GM23248 (cell line): ENCODE measurements at regions not wholly inside any gene's neighbourhood (a gene's known extent, or its start where the extent isn't known, plus 50 kb on each side); places are given as distances from the start of the nearest gene placed in this dataset.
A peak's percentile ranks its signal among the peaks of the same experiment; 100 is the strongest.

ENCODE experiments used
- DNase-seq: peaks from one replicate; pipeline ENCODE4 v3.0.0-alpha.2; 2015
- H2AFZ ChIP-seq: fragments of 200-600 bp; sonication (generic); 2 replicates; pipeline ENCODE4 v1.6.1; 2016; ENCODE audit warnings: antibody characterized with exemption
- H3F3A ChIP-seq: fragments of 200-600 bp; sonication (generic); 2 replicates; pipeline ENCODE4 v1.6.1; 2016; ENCODE audit warnings: mild to moderate bottlenecking, antibody characterized with exemption, mixed run types; ENCODE audit not compliant: insufficient read depth
- H3K27ac ChIP-seq: fragments of 200-600 bp; sonication (generic); 2 replicates; pipeline ENCODE4 v1.5.1; 2016; ENCODE audit warnings: mild to moderate bottlenecking
- H3K27me3 ChIP-seq: fragments of 200-600 bp; sonication (generic); replicated peaks from 2 replicates; pipeline ENCODE4 v1.6.1; 2016; ENCODE audit warnings: mild to moderate bottlenecking; ENCODE audit not compliant: insufficient read depth
- H3K36me3 ChIP-seq: fragments of 200-600 bp; sonication (generic); 2 replicates; pipeline ENCODE4 v1.6.1; 2016; ENCODE audit warnings: low read depth, mild to moderate bottlenecking
- H3K4me1 ChIP-seq: fragments of 200-600 bp; sonication (generic); 2 replicates; pipeline ENCODE4 v1.6.1; 2016; ENCODE audit warnings: mild to moderate bottlenecking; ENCODE audit not compliant: insufficient read depth
- H3K4me2 ChIP-seq: fragments of 200-600 bp; sonication (generic); one replicate; pipeline ENCODE4 v1.6.1; 2016; ENCODE audit warnings: mild to moderate bottlenecking; ENCODE audit not compliant: unreplicated experiment
- H3K4me3 ChIP-seq: fragments of 200-600 bp; sonication (generic); 2 replicates; pipeline ENCODE4 v1.5.1; 2016; ENCODE audit warnings: mild to moderate bottlenecking
- H3K79me2 ChIP-seq: fragments of 200-600 bp; sonication (generic); 2 replicates; pipeline ENCODE4 v1.6.1; 2016; ENCODE audit warnings: mild to moderate bottlenecking; ENCODE audit not compliant: insufficient read depth
- H3K9ac ChIP-seq: fragments of 200-600 bp; sonication (generic); 2 replicates; pipeline ENCODE4 v1.6.1; 2016; ENCODE audit warnings: mild to moderate bottlenecking
- H3K9me2 ChIP-seq: fragments of 200-600 bp; sonication (generic); 2 replicates; pipeline ENCODE4 v1.6.1; 2016; ENCODE audit warnings: mixed run types, mild to moderate bottlenecking, moderate library complexity; ENCODE audit not compliant: insufficient read depth
- H3K9me3 ChIP-seq: fragments of 200-600 bp; sonication (generic); one replicate; pipeline ENCODE4 v1.6.1; 2017; ENCODE audit warnings: low read depth
- H4K20me1 ChIP-seq: fragments of 200-600 bp; sonication (generic); 2 replicates; pipeline ENCODE4 v1.6.0; 2016; ENCODE audit not compliant: insufficient read depth
- EZH2 ChIP-seq: fragments of 200-600 bp; sonication (generic); IDR thresholded peaks from 2 replicates; pipeline ENCODE4 v1.6.1; 2018; ENCODE audit warnings: antibody characterized with exemption, mild to moderate bottlenecking; ENCODE audit not compliant: insufficient read depth, poor library complexity, severe bottlenecking
- EZH2phosphoT487 ChIP-seq: fragments of 200-600 bp; sonication (generic); IDR thresholded peaks from 2 replicates; pipeline ENCODE4 v1.6.1; 2018; ENCODE audit warnings: antibody characterized with exemption, moderate library complexity, mild to moderate bottlenecking, low read depth; ENCODE audit not compliant: insufficient read depth
- WGBS, 2 experiments: methylation state at CpG; one replicate each; pipeline ENCODE4 v1.1.6; 2015 to 2017; ENCODE audit warnings: low lambda C conversion rate in 2 of 2, low coverage in 1 of 2; ENCODE audit errors: missing lambda C conversion rate in 2 of 2; 5-methylcytosine and 5-hydroxymethylcytosine counted together
- in situ Hi-C: fragments of 300-500 bp; cut with MboI; formaldehyde crosslinking; loops from 2 replicates; pipeline ENCODE4 v1.15.0; 2020

GRCh38 chrX:10929747-10930146 is 181.4 kb upstream of the HCCS start:
- H3K27ac ChIP-seq: no peak overlapping the region
- H3K36me3 ChIP-seq: no peaks in the 10 kb centered on the region
- no peak for TF ChIP-seq EZH2
- TF ChIP-seq EZH2phosphoT487: no peak
- in situ Hi-C loops: no loop called here
- 23 to 28% methylated on average over 4 of the region's 4 CpGs for WGBS, 2 experiments
- no peak overlapping the region for H3K4me2 ChIP-seq
- H4K20me1 ChIP-seq: no peaks in the 10 kb centered on the region
- no peak overlapping the region for H3K9ac ChIP-seq
- no peaks in the 10 kb centered on the region for H3K9me3 ChIP-seq
- H3K4me3 ChIP-seq: no peak overlapping the region
- H3K79me2 ChIP-seq: no peaks in the 10 kb centered on the region
- H3K4me1 ChIP-seq: peaks cover 14% of the 10 kb centered on the region
- no peak overlapping the region for H2AFZ ChIP-seq
- no peak for DNase-seq
- no peaks in the 10 kb centered on the region for H3K9me2 ChIP-seq
- no peaks in the 10 kb centered on the region for H3K27me3 ChIP-seq
- no peaks in the 10 kb centered on the region for H3F3A ChIP-seq

- Histone ChIP-seq H3K27ac (no peak overlapping the region), H4K20me1 (no peaks in the 10 kb centered on the region), H3K79me2 (no peaks in the 10 kb centered on the region), H2AFZ (no peak overlapping the region), H3K4me3 (no peak overlapping the region), H3K4me2 (no peak overlapping the region), H3K36me3 (no peaks in the 10 kb centered on the region), H3K4me1 (peaks cover 14% of the 10 kb centered on the region), H3K9me2 (no peaks in the 10 kb centered on the region), H3K27me3 (no peaks in the 10 kb centered on the region), H3K9ac (no peak overlapping the region), H3F3A (no peaks in the 10 kb centered on the region), H3K9me3 (no peaks in the 10 kb centered on the region)
- WGBS, 2 experiments: 20 to 44% methylated on average over 1 of the region's 1 CpG
- in situ Hi-C loops: no loop called here
- TF ChIP-seq EZH2phosphoT487 (no peak), EZH2 (no peak)
- DNase-seq: no peak
These were observed 181.0 kb upstream of the HCCS start for GRCh38 chrX:10930151-10930550.

DNA sequence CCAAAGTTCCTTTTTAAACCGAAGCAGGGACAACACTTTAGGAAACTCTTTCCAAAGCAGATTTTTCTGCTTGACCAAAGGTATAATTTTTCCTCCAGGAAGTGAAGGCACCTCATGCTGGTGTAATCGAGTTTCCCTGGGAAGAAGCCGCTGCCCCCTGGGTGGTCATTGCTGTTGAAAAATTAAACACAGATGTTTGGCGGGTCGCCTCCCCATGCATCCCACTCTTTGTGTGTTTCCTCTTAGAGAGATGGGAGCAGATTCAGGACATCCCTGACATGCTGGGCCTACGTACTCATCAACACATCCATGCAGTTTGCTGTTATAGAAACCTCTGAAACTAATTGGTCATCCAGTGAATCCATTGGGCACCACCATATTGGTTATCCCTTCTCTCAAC is 179.2 kb upstream of the HCCS start:
- Histone ChIP-seq H3K79me2 (no peaks in the 10 kb centered on the region), H2AFZ (no peak overlapping the region), H3K9me3 (no peaks in the 10 kb centered on the region), H3K4me2 (no peak overlapping the region), H3K9me2 (no peaks in the 10 kb centered on the region), H3F3A (no peaks in the 10 kb centered on the region), H3K9ac (no peak overlapping the region), H4K20me1 (no peaks in the 10 kb centered on the region), H3K4me1 (peaks cover 7% of the 10 kb centered on the region), H3K27me3 (no peaks in the 10 kb centered on the region), H3K36me3 (no peaks in the 10 kb centered on the region), H3K27ac (no peak overlapping the region), H3K4me3 (no peak overlapping the region)
- WGBS, 2 experiments: 59 to 60% methylated on average over 5 to 6 of the region's 6 CpGs
- TF ChIP-seq EZH2 (no peak), EZH2phosphoT487 (no peak)
- DNase-seq: no peak
- in situ Hi-C loops: no loop called here

DNA sequence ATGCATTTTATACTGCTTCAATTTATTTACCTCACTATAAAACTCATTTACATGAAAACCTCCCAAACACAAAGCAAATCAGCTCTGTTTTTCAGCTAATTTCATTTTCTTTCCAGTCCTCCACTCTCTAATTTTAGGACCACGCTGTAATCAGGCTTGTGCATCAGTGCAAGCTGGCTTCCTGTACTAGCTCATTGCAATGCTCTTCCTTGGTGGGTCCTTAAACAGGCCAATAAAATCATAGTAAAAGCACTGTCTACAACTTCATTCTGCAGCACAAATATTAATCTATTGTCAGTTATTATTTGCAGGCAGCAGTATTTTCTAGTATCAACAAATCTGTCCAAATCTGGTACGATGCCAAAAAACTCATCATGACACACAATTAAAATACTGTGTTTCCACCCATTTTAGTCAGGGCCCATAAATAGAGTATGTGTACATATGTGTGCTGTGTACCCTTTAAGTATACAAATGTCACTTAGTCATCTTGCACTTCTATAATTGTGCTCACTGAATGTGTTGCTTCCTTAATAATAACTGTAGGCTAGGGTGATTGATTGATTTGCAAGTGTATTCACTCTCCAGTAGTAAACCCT is 178.2 kb upstream of the HCCS start:
- TF ChIP-seq EZH2 (no peak), EZH2phosphoT487 (no peak)
- DNase-seq: peak; percentile 38
- H3K27me3 ChIP-seq: no peaks in the 10 kb centered on the region
- H3K9me3 ChIP-seq: no peaks in the 10 kb centered on the region
- no peak overlapping the region for H3K9ac ChIP-seq
- H3K79me2 ChIP-seq: no peaks in the 10 kb centered on the region
- no peak overlapping the region for H3K27ac ChIP-seq
- peaks cover 7% of the 10 kb centered on the region; the same call in 1 of the 2 replicates for H3K4me1 ChIP-seq
- in situ Hi-C loops: no loop called here
- no peak overlapping the region for H3K4me3 ChIP-seq
- no peaks in the 10 kb centered on the region for H3F3A ChIP-seq
- WGBS, 2 experiments: 46 to 52% methylated on average over 2 of the region's 2 CpGs
- H3K4me2 ChIP-seq: no peak overlapping the region
- H3K9me2 ChIP-seq: no peaks in the 10 kb centered on the region
- no peaks in the 10 kb centered on the region for H4K20me1 ChIP-seq
- H2AFZ ChIP-seq: no peak overlapping the region
- no peaks in the 10 kb centered on the region for H3K36me3 ChIP-seq

- no peaks in the 10 kb centered on the region for H3F3A ChIP-seq
- no peaks in the 10 kb centered on the region for H3K9me2 ChIP-seq
- H3K4me1 ChIP-seq: no peaks in the 10 kb centered on the region; the same call in 1 of the 2 replicates
- H3K27me3 ChIP-seq: no peaks in the 10 kb centered on the region
- H3K27ac ChIP-seq: no peak overlapping the region
- H4K20me1 ChIP-seq: no peaks in the 10 kb centered on the region
- H3K9ac ChIP-seq: no peak overlapping the region
- H3K4me3 ChIP-seq: no peak overlapping the region
- H3K79me2 ChIP-seq: no peaks in the 10 kb centered on the region
- no peaks in the 10 kb centered on the region for H3K36me3 ChIP-seq
- no peaks in the 10 kb centered on the region for H3K9me3 ChIP-seq
- no peak overlapping the region for H2AFZ ChIP-seq
- 67 to 71% methylated on average over 3 of the region's 3 CpGs for WGBS, 2 experiments
- DNase-seq: no peak
- no peak for TF ChIP-seq EZH2phosphoT487
- TF ChIP-seq EZH2: no peak
- no peak overlapping the region for H3K4me2 ChIP-seq
- in situ Hi-C loops: no loop called here
These were observed 175.6 kb upstream of the HCCS start for GRCh38 chrX:10935501-10935900.
